Uterus (tissue), 2 donors: ENCODE measurements at regions not wholly inside any gene's neighbourhood (a gene's known extent, or its start where the extent isn't known, plus 50 kb on each side); places are given as distances from the start of the nearest gene placed in this dataset.

Experiments used
- CTCF ChIP-seq, 4 experiments: fragments of 200-600 bp in 2 of 4; fragments of 450-650 bp in 2 of 4; sonication (generic) in 2 of 4; IDR thresholded peaks; one replicate each; pipeline ENCODE4 v1.5.1; 2016 to 2019; ENCODE audit warnings: antibody characterized with exemption in 4 of 4, mild to moderate bottlenecking in 2 of 4, moderate library complexity in 1 of 4
- POLR2A ChIP-seq, 2 donors: fragments of 450-650 bp; IDR thresholded peaks; one replicate each; pipeline ENCODE4 v1.6.1; 2016; ENCODE audit warnings: antibody characterized with exemption in 2 of 2, mild to moderate bottlenecking in 1 of 2, moderate library complexity in 1 of 2

GRCh38 chr2:216786676-216787075 is 73.2 kb downstream of the TNP1 start:
- no peak for TF ChIP-seq CTCF (IDR thresholded peaks at IDR 0.05)
- no peak for TF ChIP-seq POLR2A (IDR thresholded peaks at IDR 0.05)
